Endothelial cell of umbilical vein (primary cell): ENCODE measurements at regions not wholly inside any gene's neighbourhood (a gene's known extent, or its start where the extent isn't known, plus 50 kb on each side); places are given as distances from the start of the nearest gene placed in this dataset.
A peak's percentile ranks its signal among the peaks of the same experiment; 100 is the strongest.

Source experiments
- BruUV-seq: library from RNA; stranded (reverse); fragments of 400-500 nt; replicated peaks from 2 replicates; lab custom pipeline; 2021; lab: Mats Ljungman, UMichigan
- CTCF ChIA-PET: fragments of 300-600, 350-600 bp; sonication (Branson Sonifier 250); formaldehyde crosslinking; loops from one replicate; lab custom pipeline; 2021; ENCODE audit warnings: antibody characterized with exemption, inconsistent platforms; lab: Charles Lee
- POLR2A ChIA-PET: fragments of 300-600, 350-600 bp; sonication (Branson Sonifier 250); formaldehyde crosslinking; loops from one replicate; lab custom pipeline; 2021; ENCODE audit warnings: antibody characterized with exemption, inconsistent platforms; lab: Charles Lee
- DNase-seq: peaks from one replicate; pipeline ENCODE4 v3.0.0-alpha.2; 2011; ENCODE audit warnings: low read depth, low spot score
- FAIRE-seq: peaks from 2 replicates; lab custom pipeline; 2011; peaks lifted over from hg19 to GRCh38; lab: Jason Lieb, UNC
- H2AFZ ChIP-seq: 2 replicates; pipeline ENCODE4 v1.6.0; 2012; ENCODE audit warnings: low read depth, low read length, control low read depth, inconsistent platforms
- H3K27ac ChIP-seq: 2 replicates; pipeline ENCODE4 v1.5.1; 2011; ENCODE audit warnings: low read depth, mild to moderate bottlenecking, control low read depth, low read length, moderate library complexity; ENCODE audit not compliant: insufficient read depth
- H3K27me3 ChIP-seq, 2 experiments: 2 replicates each; pipeline versions ENCODE4 v1.6.0 to v1.6.1; 2011; ENCODE audit warnings: low read length in 2 of 2, mixed read lengths in 1 of 2; ENCODE audit not compliant: control insufficient read depth in 2 of 2, insufficient read depth in 2 of 2
- H3K36me3 ChIP-seq, 2 experiments: 2 replicates in 1 of 2; 3 replicates in 1 of 2; pipeline ENCODE4 v1.5.1; 2011; ENCODE audit warnings: low read length in 2 of 2, mild to moderate bottlenecking in 1 of 2, moderate library complexity in 1 of 2; ENCODE audit not compliant: control insufficient read depth in 2 of 2, insufficient read depth in 2 of 2; ENCODE audit errors: extremely low read depth in 1 of 2
- H3K4me1 ChIP-seq: 3 replicates; pipeline ENCODE4 v1.5.1; 2011; ENCODE audit warnings: mild to moderate bottlenecking, low read length; ENCODE audit not compliant: control insufficient read depth, insufficient read depth; ENCODE audit errors: extremely low read depth
- H3K4me2 ChIP-seq: 2 replicates; pipeline ENCODE4 v1.6.1; 2011; ENCODE audit warnings: low read length, control low read depth, mixed read lengths; ENCODE audit not compliant: insufficient read depth
- H3K4me3 ChIP-seq, 3 experiments: fragments of 200-600 bp in 1 of 3; sonication (generic), shearing (Covaris generic) in 1 of 3; replicated peaks in 1 of 3; 2 replicates each; pipeline ENCODE4 v1.5.1; 2011 to 2016; ENCODE audit warnings: control low read depth in 3 of 3, low read length in 3 of 3, mild to moderate bottlenecking in 2 of 3, inconsistent platforms in 1 of 3, low read depth in 1 of 3, moderate library complexity in 1 of 3; ENCODE audit not compliant: insufficient read depth in 1 of 3
- H3K79me2 ChIP-seq: 2 replicates; pipeline ENCODE4 v1.6.0; 2012; ENCODE audit warnings: low read length, inconsistent platforms; ENCODE audit not compliant: control insufficient read depth, insufficient read depth
- H3K9ac ChIP-seq: replicated peaks from 2 replicates; pipeline ENCODE3; 2011; ENCODE audit warnings: low read length, control low read depth; ENCODE audit not compliant: insufficient read depth; ENCODE audit errors: extremely low read depth
- H3K9me1 ChIP-seq: replicated peaks from 3 replicates; pipeline ENCODE4 v1.6.0; 2011; ENCODE audit warnings: mild to moderate bottlenecking, low read length; ENCODE audit not compliant: control insufficient read depth, insufficient read depth; ENCODE audit errors: extremely low read depth
- H3K9me3 ChIP-seq: replicated peaks from 2 replicates; pipeline ENCODE4 v1.5.1; 2012; ENCODE audit warnings: low read length, inconsistent platforms; ENCODE audit not compliant: control insufficient read depth, insufficient read depth
- H4K20me1 ChIP-seq: replicated peaks from 2 replicates; pipeline ENCODE3; 2011; ENCODE audit warnings: mild to moderate bottlenecking, low read length; ENCODE audit not compliant: control insufficient read depth, insufficient read depth; ENCODE audit errors: extremely low read depth
- CTCF ChIP-seq, 2 donors: IDR thresholded peaks; 1 replicate in 1 of 2; 2 replicates in 1 of 2; pipeline ENCODE4 v1.5.1; 2011; ENCODE audit warnings: low read length in 2 of 2, mild to moderate bottlenecking in 2 of 2, moderate library complexity in 2 of 2, control low read depth in 1 of 2, inconsistent platforms in 1 of 2, low read depth in 1 of 2; ENCODE audit not compliant: insufficient read depth in 1 of 2; ENCODE audit errors: extremely low read depth in 1 of 2
- EZH2 ChIP-seq: IDR thresholded peaks from 2 replicates; pipeline ENCODE4 v1.6.1; 2012; ENCODE audit warnings: borderline replicate concordance, low read depth, mild to moderate bottlenecking, moderate library complexity, low read length, inconsistent platforms; ENCODE audit not compliant: severe bottlenecking
- FOS ChIP-seq: IDR thresholded peaks from 2 replicates; pipeline ENCODE4 v1.6.1; 2011; ENCODE audit warnings: mild to moderate bottlenecking, low read length, moderate library complexity, borderline replicate concordance; ENCODE audit not compliant: insufficient read depth
- GATA2 ChIP-seq: IDR thresholded peaks from 2 replicates; pipeline ENCODE4 v1.7.0; 2011; ENCODE audit warnings: low read depth, mild to moderate bottlenecking, moderate library complexity, mixed read lengths, low read length; ENCODE audit not compliant: insufficient read length, insufficient read depth
- JUN ChIP-seq: IDR thresholded peaks from 2 replicates; pipeline ENCODE4 v1.6.1; 2011; ENCODE audit warnings: borderline replicate concordance, low read depth; ENCODE audit not compliant: insufficient read length, insufficient read depth
- MAX ChIP-seq: IDR thresholded peaks from 2 replicates; pipeline ENCODE4 v1.6.1; 2011; ENCODE audit not compliant: insufficient read depth, insufficient read length
- MYC ChIP-seq: IDR thresholded peaks from one replicate; pipeline ENCODE4 v1.6.1; 2011; ENCODE audit warnings: mild to moderate bottlenecking, low read depth, low read length
- POLR2A ChIP-seq: IDR thresholded peaks from 2 replicates; pipeline ENCODE4 v1.6.1; 2012; ENCODE audit warnings: low read depth, mild to moderate bottlenecking, control low read depth, low read length
- POLR2AphosphoS5 ChIP-seq: IDR thresholded peaks from 2 replicates; pipeline ENCODE4 v1.6.1; 2012; ENCODE audit warnings: low read depth, mild to moderate bottlenecking, control low read depth, low read length, moderate library complexity; ENCODE audit not compliant: insufficient read depth
- dilution Hi-C: fragments of 300-500 bp; cut with MboI; formaldehyde crosslinking; loops from one replicate; pipeline ENCODE4 v1.15.0; 2019; ENCODE audit warnings: low sequenced_read_pairs; ENCODE audit not compliant: extremely low pct_ligation_motif_present
- intact Hi-C: fragments of 100-400 bp; cut with micrococcal nuclease; formaldehyde crosslinking; loops from one replicate; pipeline ENCODE4 v1.10.0; 2022

GRCh38 chr2:176455816-176456291 lies 186.6 kb downstream of the MTX2 start:
- POLR2A ChIA-PET = interaction anchor here (1.3 kb wide), 2 partner anchors 98 to 315 kb away, joined by 3 to 5 read pairs; no protein-coding TSS in a partner anchor
- CTCF ChIA-PET = interaction anchor here (0.7 to 9.3 kb wide), 59 partner anchors 10 to 693 kb away, joined by 3 to 338 read pairs (median 7); partner anchors contain the start of genes HOXD1, HOXD8 and MTX2
- DNase-seq (peak; percentile 16), FAIRE-seq (no peak)
- H3K36me3 ChIP-seq = no peaks in the 10 kb centered on the region
- no peak overlapping the region for H2AFZ ChIP-seq
- H3K27ac ChIP-seq = no peak overlapping the region
- no TSS peak for BruUV-seq
- H3K9me1 ChIP-seq = no peaks in the 10 kb centered on the region
- H3K4me3 ChIP-seq = no peak overlapping the region
- H3K4me2 ChIP-seq = no peak overlapping the region
- peaks cover 5% of the 10 kb centered on the region for H3K4me1 ChIP-seq
- no peaks in the 10 kb centered on the region for H3K9me3 ChIP-seq
- dilution Hi-C loops (no loop called here), intact Hi-C loops (loop anchor here (1.0 to 10.0 kb wide), 11 partner anchors 35 to 693 kb away; partner anchors contain the start of gene HOXD1)
- no peak overlapping the region for H3K9ac ChIP-seq
- TF ChIP-seq MAX (no peak), JUN (no peak), POLR2A (no peak), CTCF (IDR thresholded peaks at IDR 0.05; ENCODE audit: extremely low read depth in 1 of 2, insufficient read depth in 1 of 2, low read depth in 1 of 2, low read length in 2 of 2) (no peak), MYC (no peak), POLR2AphosphoS5 (no peak), EZH2 (no peak), GATA2 (no peak), FOS (no peak)
- H4K20me1 ChIP-seq = no peaks in the 10 kb centered on the region
- H3K79me2 ChIP-seq = no peaks in the 10 kb centered on the region
- H3K27me3 ChIP-seq = no peaks in the 10 kb centered on the region
